NCI-H526 treated with DMSO at 0.1 percent for 48 hours (cell line): ENCODE measurements at regions not wholly inside any gene's neighbourhood (a gene's known extent, or its start where the extent isn't known, plus 50 kb on each side); places are given as distances from the start of the nearest gene placed in this dataset.
"Not testable (repeated sequence)": the region's sequence is repeated elsewhere in the genome, so short reads cannot be mapped to it uniquely, and the experiment has no call there.

Experiments used
- DNase-seq: peaks from one replicate; lab custom pipeline; 2025; lab: John Stamatoyannopoulos, UW

- DNase-seq = no peak
These were observed 128.1 kb upstream of the TRPC4 start for GRCh38 chr13:37997641-37998040.

- DNase-seq = no peak
These were observed 125.5 kb upstream of the TRPC4 start for GRCh38 chr13:37995092-37995491.

- no peak for DNase-seq
These were observed 117.2 kb upstream of the TRPC4 start for GRCh38 chr13:37986811-37987210.

GRCh38 chr13:37985281-37985680 is 115.7 kb upstream of the TRPC4 start:
- no peak for DNase-seq

- DNase-seq = no peak
These were observed 114.8 kb upstream of the TRPC4 start for GRCh38 chr13:37984357-37984756.

GRCh38 chr13:37981932-37982331 is 112.4 kb upstream of the TRPC4 start:
- DNase-seq = no peak

- DNase-seq = no peak
These were observed 109.1 kb upstream of the TRPC4 start for GRCh38 chr13:37978680-37979079.

- DNase-seq = no peak
These were observed 99.0 kb upstream of the TRPC4 start for GRCh38 chr13:37968555-37968954.

- no peak for DNase-seq
These were observed 96.7 kb upstream of the TRPC4 start for GRCh38 chr13:37966266-37966665.

GRCh38 chr13:37960427-37960826 is 90.9 kb upstream of the TRPC4 start:
- no peak for DNase-seq

- DNase-seq = no peak
These were observed 89.7 kb upstream of the TRPC4 start for GRCh38 chr13:37959284-37959683.

GRCh38 chr13:37956536-37956935 is 87.0 kb upstream of the TRPC4 start:
- DNase-seq = no peak

- not testable (repeated sequence) for DNase-seq
These were observed 85.0 kb upstream of the TRPC4 start for GRCh38 chr13:37954597-37954996.

GRCh38 chr13:37954191-37954590 is 84.6 kb upstream of the TRPC4 start:
- DNase-seq = no peak

GRCh38 chr13:37953696-37954095 is 84.1 kb upstream of the TRPC4 start:
- no peak for DNase-seq

GRCh38 chr13:37950016-37950415 is 80.4 kb upstream of the TRPC4 start:
- DNase-seq = no peak

- DNase-seq = no peak
These were observed 78.0 kb upstream of the TRPC4 start for GRCh38 chr13:37947419-37948140.

- no peak for DNase-seq
These were observed 76.3 kb upstream of the TRPC4 start for GRCh38 chr13:37945651-37946575.

- DNase-seq = no peak
These were observed 75.4 kb upstream of the TRPC4 start for GRCh38 chr13:37944869-37945442.

- DNase-seq = no peak
These were observed 74.7 kb upstream of the TRPC4 start for GRCh38 chr13:37944081-37944868.

GRCh38 chr13:37942929-37943328 is 73.4 kb upstream of the TRPC4 start:
- no peak for DNase-seq
